Activated CD4-positive, alpha-beta T cell treated with anti-CD3 and anti-CD28 coated beads for 4 hours (primary cell): ENCODE measurements at regions not wholly inside any gene's neighbourhood (a gene's known extent, or its start where the extent isn't known, plus 50 kb on each side); places are given as distances from the start of the nearest gene placed in this dataset.
"Not testable (repeated sequence)": the region's sequence is repeated elsewhere in the genome, so short reads cannot be mapped to it uniquely, and the experiment has no call there.

Source experiments
- DNase-seq, 2 donors: peaks; one replicate each; pipeline ENCODE4 v3.0.0-alpha.2; 2020

DNA sequence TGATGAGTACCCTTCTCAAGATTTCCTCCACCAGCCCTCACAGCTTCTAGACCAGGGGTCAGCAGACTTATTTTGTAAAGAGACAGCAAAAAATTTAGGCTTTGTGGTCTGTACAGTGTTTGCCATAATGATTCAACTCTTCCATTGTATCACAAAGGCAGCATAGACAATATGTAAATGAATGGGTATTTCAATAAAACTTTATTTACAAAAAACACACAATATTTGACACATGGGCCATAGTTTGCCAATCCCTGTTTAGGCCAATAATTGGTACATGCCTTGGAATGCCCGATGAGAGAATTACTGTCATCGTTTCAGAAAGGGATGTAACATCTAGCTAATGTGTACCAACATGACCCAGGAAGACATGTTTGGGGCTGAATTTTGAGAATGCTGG lies 178.9 kb upstream of the GALNT2 start:
- no peak for DNase-seq

DNA sequence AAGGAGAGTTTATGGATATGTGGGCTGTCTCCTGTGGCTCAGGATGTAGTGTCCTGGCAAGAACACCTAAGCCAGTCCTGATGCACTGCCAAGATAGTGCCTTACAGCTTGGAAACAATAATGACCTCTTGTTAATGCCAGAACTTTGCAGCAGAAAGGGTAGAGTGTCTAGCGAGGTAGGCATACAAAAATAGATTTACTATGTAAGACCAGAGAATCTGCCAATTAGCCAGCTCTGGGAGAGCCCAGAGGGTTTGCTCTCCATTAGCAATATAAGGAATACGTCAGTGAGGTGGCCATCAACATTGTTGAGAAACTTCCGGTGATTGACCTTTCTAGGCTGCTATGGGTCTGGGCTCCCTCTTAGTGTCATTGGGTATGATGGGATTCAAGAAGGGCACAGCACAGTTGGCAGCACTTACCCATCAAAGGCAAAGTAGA lies 178.5 kb upstream of the GALNT2 start:
- DNase-seq = no peak

GRCh38 chr1:229889031-229889517 lies 178.0 kb upstream of the GALNT2 start:
- no peak for DNase-seq

- no peak for DNase-seq
These were observed 175.8 kb upstream of the GALNT2 start for GRCh38 chr1:229891227-229891626.

GRCh38 chr1:229892515-229893117 lies 174.4 kb upstream of the GALNT2 start:
- no peak for DNase-seq

- no peak for DNase-seq
These were observed 173.1 kb upstream of the GALNT2 start for GRCh38 chr1:229893762-229894444.

- no peak for DNase-seq
These were observed 172.5 kb upstream of the GALNT2 start for GRCh38 chr1:229894532-229894931.

DNA sequence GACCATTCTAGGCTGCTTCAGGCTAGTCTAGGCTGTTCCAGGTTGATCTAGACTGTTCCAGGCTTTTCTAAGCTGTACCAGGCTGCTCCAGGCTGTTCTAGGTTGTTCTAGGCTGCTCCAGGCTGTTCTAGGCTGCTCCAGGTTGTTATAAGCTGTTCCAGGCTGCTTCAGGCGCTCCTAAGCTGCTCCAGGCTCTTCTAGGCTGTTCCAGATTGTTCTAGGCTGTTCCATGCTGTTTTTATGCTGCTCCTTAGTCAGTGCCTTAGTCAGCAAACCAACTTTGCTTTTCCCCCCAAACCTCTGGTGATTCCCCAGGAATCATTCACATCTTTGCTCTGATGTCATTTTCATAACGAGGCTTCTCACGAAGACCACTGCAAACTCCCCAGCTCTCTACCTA lies 171.4 kb upstream of the GALNT2 start:
- DNase-seq = no peak

GRCh38 chr1:229896306-229896705 lies 170.7 kb upstream of the GALNT2 start:
- DNase-seq = no peak

DNA sequence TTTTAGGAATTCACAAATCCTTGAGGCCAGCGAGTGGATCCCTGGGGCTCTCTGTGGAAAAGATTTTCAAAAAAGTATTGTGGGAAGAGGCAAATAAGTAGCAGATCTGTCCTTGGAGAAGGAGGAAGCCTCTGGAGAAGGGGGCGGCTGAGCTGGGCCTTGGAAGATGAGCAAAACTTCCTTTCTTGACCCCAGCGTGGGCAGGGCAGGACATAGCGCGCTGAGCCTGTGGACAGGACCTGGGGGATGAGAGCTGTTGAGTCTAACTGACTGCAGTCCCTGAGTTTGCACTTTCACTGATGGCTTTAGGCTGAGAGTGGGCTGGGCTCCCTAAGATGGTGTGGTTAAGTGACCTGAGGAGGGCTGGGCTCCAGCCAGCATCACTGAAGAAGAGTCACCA lies 170.2 kb upstream of the GALNT2 start:
- no peak for DNase-seq

GRCh38 chr1:229897501-229897900 lies 169.5 kb upstream of the GALNT2 start:
- no peak for DNase-seq

DNA sequence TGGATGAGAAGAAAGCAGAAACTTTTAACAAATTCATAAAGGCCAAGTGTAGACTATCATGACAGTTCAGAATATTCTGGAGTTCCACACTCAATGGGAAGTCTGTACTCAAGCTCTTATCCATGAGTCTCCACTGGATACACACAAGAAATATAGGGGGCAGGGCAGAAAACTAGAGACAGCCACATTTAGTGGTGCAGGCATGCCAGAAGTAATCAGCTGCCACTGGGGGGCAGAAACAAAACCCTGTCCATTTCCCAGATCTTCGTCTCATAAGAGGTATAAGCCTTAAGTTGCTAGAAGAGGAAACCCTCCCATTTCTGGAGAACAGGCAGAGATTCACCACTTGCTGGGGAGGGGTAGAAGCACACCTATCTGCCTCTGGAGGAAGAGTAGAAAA lies 166.8 kb upstream of the GALNT2 start:
- DNase-seq = no peak

GRCh38 chr1:229905031-229905545 lies 161.9 kb upstream of the GALNT2 start:
- DNase-seq = no peak

- DNase-seq = no peak
These were observed 161.4 kb upstream of the GALNT2 start for GRCh38 chr1:229905652-229906051.

- DNase-seq = no peak
These were observed 159.0 kb upstream of the GALNT2 start for GRCh38 chr1:229907884-229908638.

DNA sequence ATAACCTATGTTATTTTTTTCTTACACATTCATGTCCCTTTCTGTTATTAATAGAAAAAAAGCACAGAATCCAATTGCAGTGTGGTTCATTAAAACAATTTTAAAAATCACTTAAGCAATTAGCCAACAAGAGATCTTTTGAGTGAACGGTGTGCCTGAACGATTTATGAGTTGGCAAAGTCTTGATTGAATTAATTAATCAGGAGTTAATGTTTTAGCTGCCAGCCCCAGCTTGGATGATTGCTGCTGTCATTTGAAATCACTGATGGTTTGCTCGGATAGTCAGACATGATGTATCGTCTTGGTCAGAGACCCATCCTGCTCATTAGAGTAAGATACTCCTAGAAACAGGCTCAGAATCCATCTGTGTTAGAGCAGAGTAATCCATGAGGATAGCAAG lies 158.3 kb upstream of the GALNT2 start:
- no peak for DNase-seq

- DNase-seq = no peak
These were observed 153.5 kb upstream of the GALNT2 start for GRCh38 chr1:229913489-229913888.

DNA sequence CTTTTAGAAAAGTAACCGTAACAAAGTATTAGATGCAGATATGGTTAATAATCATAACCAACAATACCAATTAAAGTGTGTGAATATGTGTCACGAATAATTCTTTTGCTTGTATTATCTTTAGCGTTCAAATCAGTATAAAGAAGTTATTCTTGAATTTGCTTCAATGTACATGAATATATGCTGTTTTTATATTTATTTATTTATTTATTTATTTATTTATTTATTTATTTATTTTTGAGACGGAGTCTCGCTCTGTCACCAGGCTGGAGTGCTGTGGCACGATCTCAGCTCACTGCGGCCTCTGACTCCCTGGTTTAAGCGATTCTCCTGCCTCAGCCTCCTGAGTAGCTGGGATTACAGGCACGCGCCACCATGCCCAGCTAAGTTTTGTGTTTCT lies 147.6 kb upstream of the GALNT2 start:
- DNase-seq = not testable (repeated sequence)

DNA sequence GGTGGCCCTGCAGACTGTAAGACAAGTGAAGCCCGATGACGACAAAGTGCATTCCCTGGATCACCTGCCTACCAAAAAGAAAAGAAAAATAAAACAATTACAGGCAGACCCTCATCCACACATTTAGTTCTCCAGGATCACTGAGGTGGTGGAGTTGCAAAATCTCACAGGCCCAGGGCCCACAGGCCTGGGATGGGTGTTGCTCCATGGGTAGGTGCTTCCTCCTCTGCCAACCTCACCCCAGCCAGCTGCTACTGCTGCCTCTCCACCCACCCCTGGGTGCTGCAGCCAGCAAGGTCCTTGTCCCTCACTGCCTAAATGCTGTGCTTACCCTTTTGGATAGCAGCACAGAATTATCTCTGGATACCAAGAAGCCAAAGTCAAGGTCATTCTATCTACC lies 146.4 kb upstream of the GALNT2 start:
- no peak for DNase-seq

- no peak for DNase-seq
These were observed 144.8 kb upstream of the GALNT2 start for GRCh38 chr1:229922249-229922648.

GRCh38 chr1:229924639-229925038 lies 142.4 kb upstream of the GALNT2 start:
- no peak for DNase-seq

DNA sequence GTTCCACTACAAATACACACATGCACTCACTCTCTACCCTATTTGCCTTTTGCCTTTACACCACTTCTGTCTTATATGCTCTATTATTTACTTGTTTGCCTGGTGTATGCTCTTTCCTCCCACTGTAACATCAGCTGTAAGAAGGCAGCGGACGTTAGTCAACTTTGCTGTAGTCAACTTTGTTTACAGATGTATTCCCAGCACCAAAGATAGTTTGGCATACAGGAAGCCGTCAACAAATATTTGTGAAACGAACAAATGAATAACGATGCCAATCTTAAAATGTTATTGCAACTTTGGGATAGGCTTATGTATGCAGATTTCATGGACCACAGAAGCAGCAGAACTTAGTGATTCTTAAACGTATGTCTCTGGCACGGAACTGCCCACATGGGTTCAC lies 138.3 kb upstream of the GALNT2 start:
- no peak for DNase-seq

DNA sequence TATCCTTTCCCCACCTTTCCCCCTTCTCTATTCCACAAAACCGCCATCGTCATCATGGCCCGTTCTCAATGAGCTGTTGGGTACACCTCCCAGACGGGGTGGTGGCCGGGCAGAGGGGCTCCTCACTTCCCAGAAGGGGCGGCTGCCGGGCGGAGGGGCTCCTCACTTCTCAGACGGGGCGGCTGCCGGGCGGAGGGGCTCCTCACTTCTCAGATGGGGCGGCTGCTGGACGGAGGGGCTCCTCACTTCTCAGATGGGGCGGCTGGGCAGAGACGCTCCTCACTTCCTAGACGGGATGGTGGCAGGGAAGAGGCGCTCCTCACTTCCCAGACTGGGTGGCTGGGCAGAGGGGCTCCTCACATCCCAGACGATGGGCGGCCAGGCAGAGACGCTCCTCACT lies 135.3 kb upstream of the GALNT2 start:
- not testable (repeated sequence) for DNase-seq

DNA sequence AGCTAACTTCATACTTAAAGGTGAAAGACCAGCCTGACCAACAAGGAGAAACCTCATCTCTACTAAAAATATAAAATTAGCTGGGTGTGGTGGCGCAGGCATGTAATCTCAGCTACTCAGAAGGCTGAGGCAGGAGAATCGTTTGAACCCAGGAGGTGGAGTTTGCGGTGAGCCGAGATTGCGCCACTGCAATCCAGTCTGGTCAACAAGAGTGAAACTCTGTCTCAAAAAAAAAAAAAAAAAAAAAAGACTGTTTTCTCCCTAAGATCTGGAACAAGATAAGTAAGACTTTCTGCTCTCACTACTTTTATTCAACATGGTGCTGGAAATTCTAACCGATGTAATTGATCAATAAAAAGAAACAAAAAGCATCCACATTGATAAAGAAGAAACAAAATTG lies 131.9 kb upstream of the GALNT2 start:
- not testable (repeated sequence) for DNase-seq
